ENCODE measurements at regions not wholly inside any gene's neighbourhood (a gene's known extent, or its start where the extent isn't known, plus 50 kb on each side); places are given as distances from the start of the nearest gene placed in this dataset.

DNA sequence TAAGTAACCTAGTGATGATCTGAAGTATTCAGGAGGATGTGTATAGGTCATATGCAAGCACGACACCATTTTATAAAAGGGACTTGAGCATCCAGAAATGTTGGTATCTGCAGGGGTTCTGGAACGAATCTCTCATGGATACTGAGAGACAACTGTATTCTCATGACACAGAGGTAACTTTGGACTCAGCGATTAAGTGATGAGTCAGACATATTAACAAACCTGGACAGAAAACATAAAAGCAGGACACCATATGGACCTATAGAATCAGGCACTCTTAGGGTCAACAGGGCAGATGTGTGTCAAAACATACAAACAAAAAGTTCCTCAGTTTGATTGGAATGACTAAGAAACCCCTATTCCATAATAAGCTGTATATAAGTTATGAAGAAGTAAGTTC is 248.1 kb downstream of the ANKRD7 start:
- TF ChIP-seq, protein P1, sequence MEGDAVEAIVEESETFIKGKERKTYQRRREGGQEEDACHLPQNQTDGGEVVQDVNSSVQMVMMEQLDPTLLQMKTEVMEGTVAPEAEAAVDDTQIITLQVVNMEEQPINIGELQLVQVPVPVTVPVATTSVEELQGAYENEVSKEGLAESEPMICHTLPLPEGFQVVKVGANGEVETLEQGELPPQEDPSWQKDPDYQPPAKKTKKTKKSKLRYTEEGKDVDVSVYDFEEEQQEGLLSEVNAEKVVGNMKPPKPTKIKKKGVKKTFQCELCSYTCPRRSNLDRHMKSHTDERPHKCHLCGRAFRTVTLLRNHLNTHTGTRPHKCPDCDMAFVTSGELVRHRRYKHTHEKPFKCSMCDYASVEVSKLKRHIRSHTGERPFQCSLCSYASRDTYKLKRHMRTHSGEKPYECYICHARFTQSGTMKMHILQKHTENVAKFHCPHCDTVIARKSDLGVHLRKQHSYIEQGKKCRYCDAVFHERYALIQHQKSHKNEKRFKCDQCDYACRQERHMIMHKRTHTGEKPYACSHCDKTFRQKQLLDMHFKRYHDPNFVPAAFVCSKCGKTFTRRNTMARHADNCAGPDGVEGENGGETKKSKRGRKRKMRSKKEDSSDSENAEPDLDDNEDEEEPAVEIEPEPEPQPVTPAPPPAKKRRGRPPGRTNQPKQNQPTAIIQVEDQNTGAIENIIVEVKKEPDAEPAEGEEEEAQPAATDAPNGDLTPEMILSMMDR (IDR thresholded peaks at IDR 0.05; ENCODE audit: insufficient read depth, low read length, poor library complexity, severe bottlenecking): no peak
- TF ChIP-seq EZH2phosphoT487 (conservative IDR thresholded peaks at IDR 0.05; ENCODE audit: low read length): no peak
